ENCODE measurements at regions not wholly inside any gene's neighbourhood (a gene's known extent, or its start where the extent isn't known, plus 50 kb on each side); places are given as distances from the start of the nearest gene placed in this dataset.

- peaks cover 36% of the 10 kb centered on the region for H3K4me1 Mint-ChIP-seq (ENCODE audit: unreplicated experiment)
- no peak overlapping the region for H3K27ac Mint-ChIP-seq
- no peaks in the 10 kb centered on the region for H3K36me3 Mint-ChIP-seq
- peaks cover 4% of the 10 kb centered on the region for H3K9me3 Mint-ChIP-seq
- no peak for TF ChIP-seq CTCF (conservative IDR thresholded peaks at IDR 0.05)
- no peaks in the 10 kb centered on the region for H3K27me3 Mint-ChIP-seq
- DNase-seq (ENCODE audit: extremely low spot score, unreplicated experiment): no peak
- no peak overlapping the region for H3K4me3 Mint-ChIP-seq
Observed at GRCh38 chr1:157231846-157232525, 93.8 kb upstream of the ETV3 start.

- Mint-ChIP-seq H3K27ac (no peak overlapping the region), H3K9me3 (peaks cover 4% of the 10 kb centered on the region), H3K4me1 (ENCODE audit: unreplicated experiment) (peaks cover 29% of the 10 kb centered on the region), H3K4me3 (no peak overlapping the region), H3K27me3 (no peaks in the 10 kb centered on the region), H3K36me3 (no peaks in the 10 kb centered on the region)
- DNase-seq (ENCODE audit: extremely low spot score, unreplicated experiment): no peak
- TF ChIP-seq CTCF (conservative IDR thresholded peaks at IDR 0.05): no peak
Observed at GRCh38 chr1:157230500-157230899, 92.3 kb upstream of the ETV3 start.

GRCh38 chr1:157227700-157228099, 89.5 kb upstream of the ETV3 start:
- DNase-seq (ENCODE audit: extremely low spot score, unreplicated experiment): no peak
- Mint-ChIP-seq H3K27me3 (peaks cover 3% of the 10 kb centered on the region), H3K4me1 (ENCODE audit: unreplicated experiment) (peaks cover 6% of the 10 kb centered on the region), H3K27ac (no peak overlapping the region), H3K9me3 (peaks cover 11% of the 10 kb centered on the region), H3K36me3 (peaks cover 6% of the 10 kb centered on the region), H3K4me3 (no peak overlapping the region)
- TF ChIP-seq CTCF (conservative IDR thresholded peaks at IDR 0.05): no peak

GRCh38 chr1:157226739-157227138, 88.5 kb upstream of the ETV3 start:
- no peak overlapping the region for H3K27ac Mint-ChIP-seq
- DNase-seq (ENCODE audit: extremely low spot score, unreplicated experiment): no peak
- no peak for TF ChIP-seq CTCF (conservative IDR thresholded peaks at IDR 0.05)
- no peaks in the 10 kb centered on the region for H3K4me1 Mint-ChIP-seq (ENCODE audit: unreplicated experiment)
- H3K4me3 Mint-ChIP-seq: no peak overlapping the region
- peaks cover 3% of the 10 kb centered on the region for H3K27me3 Mint-ChIP-seq
- H3K36me3 Mint-ChIP-seq: peaks cover 6% of the 10 kb centered on the region
- peaks cover 11% of the 10 kb centered on the region for H3K9me3 Mint-ChIP-seq

GRCh38 chr1:157219600-157219999, 81.4 kb upstream of the ETV3 start:
- H3K27me3 Mint-ChIP-seq: peaks cover 5% of the 10 kb centered on the region
- no peak overlapping the region for H3K4me3 Mint-ChIP-seq
- peaks cover 6% of the 10 kb centered on the region for H3K9me3 Mint-ChIP-seq
- H3K36me3 Mint-ChIP-seq: peaks cover 4% of the 10 kb centered on the region
- no peaks in the 10 kb centered on the region for H3K4me1 Mint-ChIP-seq (ENCODE audit: unreplicated experiment)
- no peak overlapping the region for H3K27ac Mint-ChIP-seq
- no peak for TF ChIP-seq CTCF (conservative IDR thresholded peaks at IDR 0.05)
- no peak for DNase-seq (ENCODE audit: extremely low spot score, unreplicated experiment)
